ENCODE measurements at regions not wholly inside any gene's neighbourhood (a gene's known extent, or its start where the extent isn't known, plus 50 kb on each side); places are given as distances from the start of the nearest gene placed in this dataset.
A peak's percentile ranks its signal among the peaks of the same experiment; 100 is the strongest.

DNA sequence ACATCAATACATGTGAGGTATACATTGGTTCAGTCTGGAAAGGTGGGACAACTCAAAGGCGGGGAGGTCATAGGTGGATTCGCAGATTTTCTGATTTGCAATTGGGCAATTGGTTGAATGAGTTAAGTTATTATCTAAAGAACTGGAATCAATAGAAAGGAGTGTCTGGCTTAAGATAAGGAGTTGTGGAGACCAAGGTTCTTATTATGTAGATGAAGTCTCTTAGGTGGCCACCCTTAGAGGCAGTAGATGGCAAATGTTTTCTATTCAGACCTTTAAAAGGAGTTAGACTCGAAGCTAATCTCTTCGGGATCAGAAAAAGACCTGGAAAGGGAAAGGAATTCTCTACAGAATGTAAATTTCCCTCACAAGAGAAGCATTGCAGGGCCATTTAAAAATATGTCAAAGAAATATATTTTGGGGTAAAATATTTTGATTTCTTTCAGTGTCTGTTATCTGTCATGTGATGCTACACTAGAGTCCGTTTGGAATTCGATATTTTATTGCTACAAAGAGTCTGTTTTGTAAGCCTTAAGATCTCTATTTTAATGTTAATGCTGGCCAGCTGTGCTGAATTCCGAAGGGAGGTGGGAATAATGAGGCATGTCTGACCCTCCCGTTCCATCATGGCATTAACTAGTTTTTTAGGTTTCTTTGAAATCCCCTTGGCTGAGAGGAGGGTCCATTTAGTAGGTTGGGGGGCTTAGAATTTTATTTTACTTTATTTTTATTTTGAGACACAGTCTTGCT lies 265.1 kb downstream of the PTPRU start (continued):
- no peak for TF ChIP-seq FOXK2 (IDR thresholded peaks at IDR 0.05)
- no peak for TF ChIP-seq ASH2L (IDR thresholded peaks at IDR 0.05; ENCODE audit: borderline replicate concordance, low read depth)

DNA sequence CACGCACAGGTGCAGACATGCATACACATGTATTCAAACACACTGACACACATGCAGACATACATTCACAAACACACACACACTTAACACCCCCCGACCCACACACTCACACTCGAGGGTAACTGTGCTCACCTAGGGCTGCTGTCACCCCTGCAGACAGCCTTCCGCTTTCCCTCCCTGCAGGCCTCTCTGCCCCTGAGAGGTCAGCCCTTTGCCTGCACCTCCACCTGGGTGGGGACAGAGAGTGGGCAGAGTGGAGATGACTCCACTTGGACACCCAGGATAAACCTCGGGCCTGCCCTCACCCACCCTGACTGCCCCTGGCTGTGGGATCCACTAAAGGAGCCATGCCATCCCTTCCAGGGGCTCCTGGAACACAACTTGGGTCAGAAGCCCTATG lies 264.3 kb downstream of the PTPRU start:
- ChIA-PET SMC1A (ENCODE audit: uncharacterized antibody, unreplicated experiment) (no interaction called here), CTCF (no interaction called here), POLR2A (no interaction called here), RAD21 (ENCODE audit: unreplicated experiment) (no interaction called here)
- ATAC-seq = no peak
- Histone ChIP-seq H3K9me3 (replicated peaks; ENCODE audit: control insufficient read depth, insufficient read depth, low read length) (no peaks in the 10 kb centered on the region), H3K27me3 (replicated peaks in 1 of 2; ENCODE audit: control insufficient read depth in 2 of 2, insufficient read depth in 2 of 2, low read length in 1 of 2) (peaks cover 0 to 9% of the 10 kb centered on the region in 2 experiments; a peak in 3 of 4 replicates), H3K79me2 (ENCODE audit: control insufficient read depth, insufficient read depth, low read length) (no peaks in the 10 kb centered on the region), H2AFZ (ENCODE audit: control insufficient read depth, low read depth, low read length) (no peak overlapping the region), H3K4me1 (ENCODE audit: control insufficient read depth, insufficient read depth, low read length) (no peaks in the 10 kb centered on the region), H4K20me1 (ENCODE audit: control insufficient read depth, insufficient read depth) (no peaks in the 10 kb centered on the region), H3K9ac (ENCODE audit: control insufficient read depth, insufficient read depth, low read length) (no peak overlapping the region), H3K36me3 (ENCODE audit: control insufficient read depth in 2 of 2, insufficient read depth in 2 of 2, low read length in 1 of 2) (no peaks in the 10 kb centered on the region), H3K4me3 (no peak overlapping the region), H3K4me2 (ENCODE audit: control insufficient read depth, insufficient read depth) (no peak overlapping the region), H3K27ac (ENCODE audit: control insufficient read depth, insufficient read depth) (no peak overlapping the region)
- intact Hi-C loops (cut with micrococcal nuclease; ENCODE audit: unreplicated experiment) (no loop called here), in situ Hi-C loops (cut with MboI) (no loop called here)
- FAIRE-seq = no peak
- no peak for TF ChIP-seq SRF (IDR thresholded peaks at IDR 0.05; ENCODE audit: low read depth in 2 of 2, low read length in 2 of 2)
- TF ChIP-seq NRF1 (conservative IDR thresholded peaks at IDR 0.05; ENCODE audit: low read depth, low read length) = no peak
- no peak for TF ChIP-seq STAT3 (IDR thresholded peaks at IDR 0.05; ENCODE audit: low read depth, low read length)
- TF ChIP-seq, protein P1, sequence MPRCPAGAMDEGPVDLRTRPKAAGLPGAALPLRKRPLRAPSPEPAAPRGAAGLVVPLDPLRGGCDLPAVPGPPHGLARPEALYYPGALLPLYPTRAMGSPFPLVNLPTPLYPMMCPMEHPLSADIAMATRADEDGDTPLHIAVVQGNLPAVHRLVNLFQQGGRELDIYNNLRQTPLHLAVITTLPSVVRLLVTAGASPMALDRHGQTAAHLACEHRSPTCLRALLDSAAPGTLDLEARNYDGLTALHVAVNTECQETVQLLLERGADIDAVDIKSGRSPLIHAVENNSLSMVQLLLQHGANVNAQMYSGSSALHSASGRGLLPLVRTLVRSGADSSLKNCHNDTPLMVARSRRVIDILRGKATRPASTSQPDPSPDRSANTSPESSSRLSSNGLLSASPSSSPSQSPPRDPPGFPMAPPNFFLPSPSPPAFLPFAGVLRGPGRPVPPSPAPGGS (IDR thresholded peaks at IDR 0.05; ENCODE audit: borderline replicate concordance, insufficient read depth, low read depth, low read length, poor library complexity, severe bottlenecking) = peak; percentile 65
- no peak for TF ChIP-seq PML (IDR thresholded peaks at IDR 0.05; ENCODE audit: low read length)
- TF ChIP-seq YY1 (IDR thresholded peaks at IDR 0.05; ENCODE audit: low read depth, low read length) = no peak
- no TSS peak for BruUV-seq (replicated peaks)
- WGBS (ENCODE audit: insufficient coverage, insufficient replicate concordance, low lambda C conversion rate, missing lambda C conversion rate) = 40% methylated on average over 5 of the region's 5 CpGs
- no peak for DNase-seq (ENCODE audit: low read depth, low spot score)
